Endothelial cell of umbilical vein (primary cell): ENCODE measurements at regions not wholly inside any gene's neighbourhood (a gene's known extent, or its start where the extent isn't known, plus 50 kb on each side); places are given as distances from the start of the nearest gene placed in this dataset.

ENCODE experiments used
- BruUV-seq: library from RNA; stranded (reverse); fragments of 400-500 nt; replicated peaks from 2 replicates; lab custom pipeline; 2021; lab: Mats Ljungman, UMichigan
- CTCF ChIA-PET: fragments of 300-600, 350-600 bp; sonication (Branson Sonifier 250); formaldehyde crosslinking; loops from one replicate; lab custom pipeline; 2021; ENCODE audit warnings: antibody characterized with exemption, inconsistent platforms; lab: Charles Lee
- POLR2A ChIA-PET: fragments of 300-600, 350-600 bp; sonication (Branson Sonifier 250); formaldehyde crosslinking; loops from one replicate; lab custom pipeline; 2021; ENCODE audit warnings: antibody characterized with exemption, inconsistent platforms; lab: Charles Lee
- DNase-seq: peaks from one replicate; pipeline ENCODE4 v3.0.0-alpha.2; 2011; ENCODE audit warnings: low read depth, low spot score
- FAIRE-seq: peaks from 2 replicates; lab custom pipeline; 2011; peaks lifted over from hg19 to GRCh38; lab: Jason Lieb, UNC
- H2AFZ ChIP-seq: 2 replicates; pipeline ENCODE4 v1.6.0; 2012; ENCODE audit warnings: low read depth, low read length, control low read depth, inconsistent platforms
- H3K27ac ChIP-seq: 2 replicates; pipeline ENCODE4 v1.5.1; 2011; ENCODE audit warnings: low read depth, mild to moderate bottlenecking, control low read depth, low read length, moderate library complexity; ENCODE audit not compliant: insufficient read depth
- H3K27me3 ChIP-seq, 2 experiments: 2 replicates each; pipeline versions ENCODE4 v1.6.0 to v1.6.1; 2011; ENCODE audit warnings: low read length in 2 of 2, mixed read lengths in 1 of 2; ENCODE audit not compliant: control insufficient read depth in 2 of 2, insufficient read depth in 2 of 2
- H3K36me3 ChIP-seq, 2 experiments: 2 replicates in 1 of 2; 3 replicates in 1 of 2; pipeline ENCODE4 v1.5.1; 2011; ENCODE audit warnings: low read length in 2 of 2, mild to moderate bottlenecking in 1 of 2, moderate library complexity in 1 of 2; ENCODE audit not compliant: control insufficient read depth in 2 of 2, insufficient read depth in 2 of 2; ENCODE audit errors: extremely low read depth in 1 of 2
- H3K4me1 ChIP-seq: 3 replicates; pipeline ENCODE4 v1.5.1; 2011; ENCODE audit warnings: mild to moderate bottlenecking, low read length; ENCODE audit not compliant: control insufficient read depth, insufficient read depth; ENCODE audit errors: extremely low read depth
- H3K4me2 ChIP-seq: 2 replicates; pipeline ENCODE4 v1.6.1; 2011; ENCODE audit warnings: low read length, control low read depth, mixed read lengths; ENCODE audit not compliant: insufficient read depth
- H3K4me3 ChIP-seq, 3 experiments: fragments of 200-600 bp in 1 of 3; sonication (generic), shearing (Covaris generic) in 1 of 3; replicated peaks in 1 of 3; 2 replicates each; pipeline ENCODE4 v1.5.1; 2011 to 2016; ENCODE audit warnings: control low read depth in 3 of 3, low read length in 3 of 3, mild to moderate bottlenecking in 2 of 3, inconsistent platforms in 1 of 3, low read depth in 1 of 3, moderate library complexity in 1 of 3; ENCODE audit not compliant: insufficient read depth in 1 of 3
- H3K79me2 ChIP-seq: 2 replicates; pipeline ENCODE4 v1.6.0; 2012; ENCODE audit warnings: low read length, inconsistent platforms; ENCODE audit not compliant: control insufficient read depth, insufficient read depth
- H3K9ac ChIP-seq: replicated peaks from 2 replicates; pipeline ENCODE3; 2011; ENCODE audit warnings: low read length, control low read depth; ENCODE audit not compliant: insufficient read depth; ENCODE audit errors: extremely low read depth
- H3K9me1 ChIP-seq: replicated peaks from 3 replicates; pipeline ENCODE4 v1.6.0; 2011; ENCODE audit warnings: mild to moderate bottlenecking, low read length; ENCODE audit not compliant: control insufficient read depth, insufficient read depth; ENCODE audit errors: extremely low read depth
- H3K9me3 ChIP-seq: replicated peaks from 2 replicates; pipeline ENCODE4 v1.5.1; 2012; ENCODE audit warnings: low read length, inconsistent platforms; ENCODE audit not compliant: control insufficient read depth, insufficient read depth
- H4K20me1 ChIP-seq: replicated peaks from 2 replicates; pipeline ENCODE3; 2011; ENCODE audit warnings: mild to moderate bottlenecking, low read length; ENCODE audit not compliant: control insufficient read depth, insufficient read depth; ENCODE audit errors: extremely low read depth
- CTCF ChIP-seq, 2 donors: IDR thresholded peaks; 1 replicate in 1 of 2; 2 replicates in 1 of 2; pipeline ENCODE4 v1.5.1; 2011; ENCODE audit warnings: low read length in 2 of 2, mild to moderate bottlenecking in 2 of 2, moderate library complexity in 2 of 2, control low read depth in 1 of 2, inconsistent platforms in 1 of 2, low read depth in 1 of 2; ENCODE audit not compliant: insufficient read depth in 1 of 2; ENCODE audit errors: extremely low read depth in 1 of 2
- EZH2 ChIP-seq: IDR thresholded peaks from 2 replicates; pipeline ENCODE4 v1.6.1; 2012; ENCODE audit warnings: borderline replicate concordance, low read depth, mild to moderate bottlenecking, moderate library complexity, low read length, inconsistent platforms; ENCODE audit not compliant: severe bottlenecking
- FOS ChIP-seq: IDR thresholded peaks from 2 replicates; pipeline ENCODE4 v1.6.1; 2011; ENCODE audit warnings: mild to moderate bottlenecking, low read length, moderate library complexity, borderline replicate concordance; ENCODE audit not compliant: insufficient read depth
- GATA2 ChIP-seq: IDR thresholded peaks from 2 replicates; pipeline ENCODE4 v1.7.0; 2011; ENCODE audit warnings: low read depth, mild to moderate bottlenecking, moderate library complexity, mixed read lengths, low read length; ENCODE audit not compliant: insufficient read length, insufficient read depth
- JUN ChIP-seq: IDR thresholded peaks from 2 replicates; pipeline ENCODE4 v1.6.1; 2011; ENCODE audit warnings: borderline replicate concordance, low read depth; ENCODE audit not compliant: insufficient read length, insufficient read depth
- MAX ChIP-seq: IDR thresholded peaks from 2 replicates; pipeline ENCODE4 v1.6.1; 2011; ENCODE audit not compliant: insufficient read depth, insufficient read length
- MYC ChIP-seq: IDR thresholded peaks from one replicate; pipeline ENCODE4 v1.6.1; 2011; ENCODE audit warnings: mild to moderate bottlenecking, low read depth, low read length
- POLR2A ChIP-seq: IDR thresholded peaks from 2 replicates; pipeline ENCODE4 v1.6.1; 2012; ENCODE audit warnings: low read depth, mild to moderate bottlenecking, control low read depth, low read length
- POLR2AphosphoS5 ChIP-seq: IDR thresholded peaks from 2 replicates; pipeline ENCODE4 v1.6.1; 2012; ENCODE audit warnings: low read depth, mild to moderate bottlenecking, control low read depth, low read length, moderate library complexity; ENCODE audit not compliant: insufficient read depth
- dilution Hi-C: fragments of 300-500 bp; cut with MboI; formaldehyde crosslinking; loops from one replicate; pipeline ENCODE4 v1.15.0; 2019; ENCODE audit warnings: low sequenced_read_pairs; ENCODE audit not compliant: extremely low pct_ligation_motif_present
- intact Hi-C: fragments of 100-400 bp; cut with micrococcal nuclease; formaldehyde crosslinking; loops from one replicate; pipeline ENCODE4 v1.10.0; 2022

GRCh38 chr11:134779179-134779578, 367.1 kb upstream of the B3GAT1 start:
- POLR2A ChIA-PET = no interaction called here
- CTCF ChIA-PET = no interaction called here
- Histone ChIP-seq H3K9me1 (no peaks in the 10 kb centered on the region), H2AFZ (no peak overlapping the region), H3K9me3 (no peaks in the 10 kb centered on the region), H4K20me1 (no peaks in the 10 kb centered on the region), H3K27me3 (no peaks in the 10 kb centered on the region), H3K36me3 (no peaks in the 10 kb centered on the region), H3K9ac (no peak overlapping the region), H3K79me2 (no peaks in the 10 kb centered on the region), H3K4me2 (no peak overlapping the region), H3K4me1 (no peaks in the 10 kb centered on the region), H3K27ac (no peak overlapping the region), H3K4me3 (no peak overlapping the region)
- intact Hi-C loops (no loop called here), dilution Hi-C loops (no loop called here)
- DNase-seq (no peak), FAIRE-seq (no peak)
- no peak for TF ChIP-seq MAX
- TF ChIP-seq POLR2AphosphoS5 = no peak
- no peak for TF ChIP-seq EZH2
- no peak for TF ChIP-seq MYC
- TF ChIP-seq JUN = no peak
- no peak for TF ChIP-seq FOS
- TF ChIP-seq POLR2A = no peak
- no peak for TF ChIP-seq CTCF (IDR thresholded peaks at IDR 0.05; ENCODE audit: extremely low read depth in 1 of 2, insufficient read depth in 1 of 2, low read depth in 1 of 2, low read length in 2 of 2)
- TF ChIP-seq GATA2 = no peak
- BruUV-seq = no TSS peak
